B cell (primary cell): ENCODE measurements at regions not wholly inside any gene's neighbourhood (a gene's known extent, or its start where the extent isn't known, plus 50 kb on each side); places are given as distances from the start of the nearest gene placed in this dataset.
"Not testable (repeated sequence)": the region's sequence is repeated elsewhere in the genome, so short reads cannot be mapped to it uniquely, and the experiment has no call there.

ENCODE experiments used
- ATAC-seq: fragments of 200-7000 bp; cut with Tn5 transposase; one replicate; pipeline ENCODE4 v1.10.0; 2021; ENCODE audit warnings: low read depth, mild to moderate bottlenecking, moderate number of reproducible peaks, moderate library complexity
- CTCF ChIA-PET: fragments of 350-600 bp; sonication (Branson Sonifier 250); formaldehyde crosslinking; loops from one replicate; lab custom pipeline; 2021; ENCODE audit warnings: antibody characterized with exemption, inconsistent platforms; lab: Charles Lee
- POLR2A ChIA-PET: fragments of 350-600 bp; sonication (Branson Sonifier 250); formaldehyde crosslinking; loops from one replicate; lab custom pipeline; 2021; ENCODE audit warnings: antibody characterized with exemption; lab: Charles Lee
- DNase-seq: peaks from one replicate; pipeline ENCODE4 v3.0.0; 2013
- H2AFZ ChIP-seq: 2 replicates; pipeline ENCODE4 v1.6.1; 2012; ENCODE audit warnings: mild to moderate bottlenecking, low read depth, low read length; ENCODE audit not compliant: insufficient read depth, poor library complexity, severe bottlenecking
- H3K27ac ChIP-seq, 2 donors: 1 replicate in 1 of 2; 2 replicates in 1 of 2; pipeline ENCODE4 v1.5.1; 2012 to 2013; ENCODE audit warnings: low read length in 2 of 2, mild to moderate bottlenecking in 2 of 2, moderate library complexity in 1 of 2
- H3K27me3 ChIP-seq, 4 experiments: fragments of 200-600 bp in 1 of 4; sonication (generic) in 1 of 4; replicated peaks in 1 of 4; 1 replicate in 2 of 4; 2 replicates in 2 of 4; pipeline versions ENCODE4 v1.6.1 to v1.7.0; 2013 to 2016; ENCODE audit warnings: low read length in 3 of 4, mild to moderate bottlenecking in 2 of 4, mixed read lengths in 1 of 4, moderate library complexity in 1 of 4; ENCODE audit not compliant: insufficient read depth in 4 of 4, control insufficient read depth in 3 of 4; ENCODE audit errors: control extremely low read depth in 1 of 4
- H3K36me3 ChIP-seq, 2 experiments: replicated peaks in 1 of 2; 1 replicate in 1 of 2; 2 replicates in 1 of 2; pipeline versions ENCODE4 v1.6.1 to v1.7.1; 2013; ENCODE audit warnings: low read length in 1 of 2; ENCODE audit not compliant: insufficient read depth in 2 of 2, control insufficient read depth in 1 of 2; ENCODE audit errors: control extremely low read depth in 1 of 2, extremely low read depth in 1 of 2
- H3K4me1 ChIP-seq, 2 donors: fragments of 200-600 bp in 1 of 2; sonication (generic) in 1 of 2; 1 replicate in 1 of 2; 2 replicates in 1 of 2; pipeline versions ENCODE4 v1.5.1 to v1.6.1; 2013 to 2017; ENCODE audit warnings: low read length in 2 of 2; ENCODE audit not compliant: control insufficient read depth in 2 of 2, insufficient read depth in 2 of 2
- H3K4me2 ChIP-seq: replicated peaks from 2 replicates; pipeline ENCODE3; 2012; ENCODE audit warnings: mild to moderate bottlenecking, low read depth, low read length; ENCODE audit not compliant: poor library complexity, severe bottlenecking
- H3K4me3 ChIP-seq, 5 experiments: fragments of 200-600 bp in 1 of 5; sonication (generic) in 1 of 5; 1 replicate in 3 of 5; 2 replicates in 2 of 5; pipeline versions ENCODE4 v1.5.1 to v1.7.0; 2011 to 2016; ENCODE audit warnings: low read length in 4 of 5, mild to moderate bottlenecking in 4 of 5, low read depth in 2 of 5, control low read depth in 1 of 5, moderate library complexity in 1 of 5; ENCODE audit not compliant: insufficient read depth in 1 of 5; ENCODE audit errors: control extremely low read depth in 1 of 5, extremely low read depth in 1 of 5
- H3K79me2 ChIP-seq: fragments of 200-600 bp; sonication (generic); one replicate; pipeline ENCODE4 v1.6.0; 2016; ENCODE audit warnings: low read length; ENCODE audit not compliant: control insufficient read depth, insufficient read depth
- H3K9ac ChIP-seq: fragments of 200-600 bp; sonication (generic); 2 replicates; pipeline ENCODE4 v1.6.1; 2017; ENCODE audit warnings: mild to moderate bottlenecking, low read length, moderate library complexity
- H3K9me3 ChIP-seq, 3 donors: one replicate each; pipeline versions ENCODE4 v1.6.1 to v1.7.1; 2013; ENCODE audit warnings: low read length in 2 of 3; ENCODE audit not compliant: control insufficient read depth in 2 of 3, insufficient read depth in 1 of 3; ENCODE audit errors: control extremely low read depth in 1 of 3
- H4K20me1 ChIP-seq: 2 replicates; pipeline ENCODE4 v1.6.0; 2012; ENCODE audit warnings: mild to moderate bottlenecking, low read length; ENCODE audit not compliant: insufficient read depth, control insufficient read depth, poor library complexity, severe bottlenecking
- H3K27ac Mint-ChIP-seq: one replicate; pipeline ENCODE4 v1.8.0; 2021; ENCODE audit warnings: mixed read lengths
- H3K27me3 Mint-ChIP-seq: one replicate; pipeline ENCODE4 v1.8.0; 2021; ENCODE audit warnings: mixed read lengths
- H3K4me1 Mint-ChIP-seq: one replicate; pipeline ENCODE4 v1.8.0; 2021; ENCODE audit warnings: mixed read lengths
- H3K4me3 Mint-ChIP-seq: one replicate; pipeline ENCODE4 v1.8.0; 2021; ENCODE audit warnings: mixed read lengths
- H3K9me3 Mint-ChIP-seq: one replicate; pipeline ENCODE4 v1.8.0; 2022; ENCODE audit warnings: mixed read lengths; ENCODE audit not compliant: insufficient read depth
- CTCF ChIP-seq: fragments of 200-600 bp; IDR thresholded peaks from one replicate; pipeline ENCODE4 v1.8.0; 2022; ENCODE audit warnings: antibody characterized with exemption, mild to moderate bottlenecking
- EZH2 ChIP-seq: IDR thresholded peaks from 2 replicates; pipeline ENCODE4 v1.6.1; 2012; ENCODE audit warnings: borderline replicate concordance, low read depth, mild to moderate bottlenecking, moderate library complexity, low read length; ENCODE audit not compliant: insufficient read depth, poor library complexity, severe bottlenecking
- WGBS: methylation state at CpG from one replicate; pipeline ENCODE4 v1.1.5; 2013; ENCODE audit warnings: missing lambda C conversion rate; ENCODE audit not compliant: insufficient coverage; 5-methylcytosine and 5-hydroxymethylcytosine counted together
- intact Hi-C: fragments of 100-400 bp; cut with micrococcal nuclease; formaldehyde crosslinking; loops from one replicate; pipeline ENCODE4 v1.10.0; 2022

GRCh38 chr7:45306752-45307305 lies 149.2 kb downstream of the RAMP3 start:
- no peak overlapping the region for H3K27ac Mint-ChIP-seq
- H3K4me1 Mint-ChIP-seq = no peaks in the 10 kb centered on the region
- Histone ChIP-seq H3K9ac (no peak overlapping the region), H3K4me1 (no peaks in the 10 kb centered on the region), H3K4me2 (no peak overlapping the region), H3K4me3 (no peak overlapping the region), H3K27me3 (no peaks in the 10 kb centered on the region), H4K20me1 (no peaks in the 10 kb centered on the region), H2AFZ (no peak overlapping the region), H3K27ac (no peak overlapping the region), H3K79me2 (no peaks in the 10 kb centered on the region), H3K9me3 (peaks cover 2 to 14% (median 6%) of the 10 kb centered on the region in 3 donors), H3K36me3 (no peaks in the 10 kb centered on the region)
- peaks cover 11% of the 10 kb centered on the region for H3K9me3 Mint-ChIP-seq
- no peak overlapping the region for H3K4me3 Mint-ChIP-seq
- no peak for ATAC-seq
- H3K27me3 Mint-ChIP-seq = peaks cover 6% of the 10 kb centered on the region
- intact Hi-C loops = no loop called here
- TF ChIP-seq CTCF (no peak), EZH2 (no peak)
- no peak for DNase-seq
- CTCF ChIA-PET = no interaction called here
- POLR2A ChIA-PET = no interaction called here
- 69% methylated on average over 2 of the region's 3 CpGs for WGBS

- H3K4me1 Mint-ChIP-seq = no peaks in the 10 kb centered on the region
- Histone ChIP-seq H2AFZ (no peak overlapping the region), H3K9me3 (peaks cover 2 to 24% (median 6%) of the 10 kb centered on the region in 3 donors), H3K27me3 (peaks cover 0 to 4% (median 0%) of the 10 kb centered on the region in 4 experiments), H3K4me3 (no peak overlapping the region), H3K27ac (no peak overlapping the region), H4K20me1 (no peaks in the 10 kb centered on the region), H3K9ac (no peak overlapping the region), H3K4me2 (no peak overlapping the region), H3K4me1 (no peaks in the 10 kb centered on the region), H3K36me3 (no peaks in the 10 kb centered on the region), H3K79me2 (no peaks in the 10 kb centered on the region)
- no peak for DNase-seq
- H3K4me3 Mint-ChIP-seq = no peak overlapping the region
- intact Hi-C loops = no loop called here
- no peak overlapping the region for H3K27ac Mint-ChIP-seq
- ChIA-PET POLR2A (no interaction called here), CTCF (no interaction called here)
- WGBS = 91% methylated on average over 5 of the region's 5 CpGs
- H3K9me3 Mint-ChIP-seq = peaks cover 11% of the 10 kb centered on the region
- peaks cover 22% of the 10 kb centered on the region for H3K27me3 Mint-ChIP-seq
- ATAC-seq = no peak
- no peak for TF ChIP-seq CTCF
- no peak for TF ChIP-seq EZH2
Observed at GRCh38 chr7:45311597-45311996, 154.0 kb downstream of the RAMP3 start.

GRCh38 chr7:45315512-45315911 lies 157.9 kb downstream of the RAMP3 start:
- not testable (repeated sequence) for H2AFZ ChIP-seq, H3K4me1 Mint-ChIP-seq
- 98% methylated on average over 5 of the region's 7 CpGs for WGBS

More at GRCh38 chr7:45315512-45315911, 157.9 kb downstream of the RAMP3 start:
- H4K20me1 ChIP-seq, H3K27ac ChIP-seq, H3K27me3 ChIP-seq, H3K4me1 ChIP-seq, H3K4me3 Mint-ChIP-seq, DNase-seq, H3K36me3 ChIP-seq, H3K4me3 ChIP-seq, H3K9ac ChIP-seq, intact Hi-C loops, CTCF ChIA-PET, H3K27ac Mint-ChIP-seq, ATAC-seq, POLR2A ChIA-PET, H3K9me3 Mint-ChIP-seq, H3K79me2 ChIP-seq, H3K4me2 ChIP-seq: not testable (repeated sequence)
- peaks cover 2 to 20% (median 3%) of the 10 kb centered on the region in 3 donors for H3K9me3 ChIP-seq
- H3K27me3 Mint-ChIP-seq = peaks cover 25% of the 10 kb centered on the region
